Fibroblast of villous mesenchyme (primary cell): ENCODE measurements at regions not wholly inside any gene's neighbourhood (a gene's known extent, or its start where the extent isn't known, plus 50 kb on each side); places are given as distances from the start of the nearest gene placed in this dataset.
"Not testable (repeated sequence)": the region's sequence is repeated elsewhere in the genome, so short reads cannot be mapped to it uniquely, and the experiment has no call there.

Experiments used
- DNase-seq: peaks from one replicate; pipeline ENCODE4 v3.0.0-alpha.2; 2010; ENCODE audit warnings: low read depth
- H3K4me3 ChIP-seq: 2 replicates; pipeline ENCODE4 v1.5.1; 2011; ENCODE audit warnings: low read depth, mild to moderate bottlenecking, low read length
- TF ChIP-seq, protein P1 (sequence below): IDR thresholded peaks from 2 replicates; pipeline ENCODE4 v1.5.1; 2012; ENCODE audit warnings: low read depth, mild to moderate bottlenecking, low read length; ENCODE audit not compliant: insufficient read depth

DNA sequence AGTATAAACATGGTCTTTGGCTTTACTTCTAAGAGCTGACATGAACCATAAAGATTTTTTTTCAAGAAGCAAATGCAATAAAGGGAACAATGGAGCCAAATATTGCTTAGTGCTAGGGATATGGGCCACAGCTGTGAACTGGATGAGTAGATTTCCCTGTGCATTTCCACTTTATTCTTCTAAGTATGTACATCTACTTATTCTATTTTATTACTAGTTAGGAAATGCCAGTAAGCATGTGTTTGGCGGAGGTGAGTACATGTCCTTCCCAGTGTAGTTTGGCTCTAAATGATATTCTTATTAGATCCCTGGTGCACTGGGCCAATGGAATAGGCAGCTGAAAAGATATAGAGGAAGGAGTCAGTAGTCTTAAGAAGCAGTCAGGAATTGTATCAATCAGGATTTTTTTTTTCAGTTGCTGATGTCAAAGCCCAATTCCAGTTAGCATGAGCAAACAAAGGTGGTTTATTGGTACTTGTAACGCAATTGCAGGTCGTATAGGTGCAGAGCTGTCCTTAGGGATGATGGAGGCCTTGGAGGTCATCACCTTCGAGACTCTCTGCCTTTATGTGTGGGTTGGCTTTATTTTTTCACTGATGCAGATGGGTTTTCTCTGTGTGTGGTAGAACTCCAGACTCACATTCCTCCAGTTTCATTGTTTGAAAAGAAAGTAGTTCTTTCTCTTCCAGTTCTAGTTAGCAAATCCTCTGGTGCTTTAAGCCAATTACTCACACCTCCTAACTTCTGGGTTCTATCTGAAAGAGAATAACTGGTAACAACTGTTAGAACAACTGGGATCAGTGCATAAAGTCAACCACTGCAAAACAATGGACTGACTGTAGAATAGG, 139.0 kb upstream of the LRIG3 start:
- TF ChIP-seq, protein P1, sequence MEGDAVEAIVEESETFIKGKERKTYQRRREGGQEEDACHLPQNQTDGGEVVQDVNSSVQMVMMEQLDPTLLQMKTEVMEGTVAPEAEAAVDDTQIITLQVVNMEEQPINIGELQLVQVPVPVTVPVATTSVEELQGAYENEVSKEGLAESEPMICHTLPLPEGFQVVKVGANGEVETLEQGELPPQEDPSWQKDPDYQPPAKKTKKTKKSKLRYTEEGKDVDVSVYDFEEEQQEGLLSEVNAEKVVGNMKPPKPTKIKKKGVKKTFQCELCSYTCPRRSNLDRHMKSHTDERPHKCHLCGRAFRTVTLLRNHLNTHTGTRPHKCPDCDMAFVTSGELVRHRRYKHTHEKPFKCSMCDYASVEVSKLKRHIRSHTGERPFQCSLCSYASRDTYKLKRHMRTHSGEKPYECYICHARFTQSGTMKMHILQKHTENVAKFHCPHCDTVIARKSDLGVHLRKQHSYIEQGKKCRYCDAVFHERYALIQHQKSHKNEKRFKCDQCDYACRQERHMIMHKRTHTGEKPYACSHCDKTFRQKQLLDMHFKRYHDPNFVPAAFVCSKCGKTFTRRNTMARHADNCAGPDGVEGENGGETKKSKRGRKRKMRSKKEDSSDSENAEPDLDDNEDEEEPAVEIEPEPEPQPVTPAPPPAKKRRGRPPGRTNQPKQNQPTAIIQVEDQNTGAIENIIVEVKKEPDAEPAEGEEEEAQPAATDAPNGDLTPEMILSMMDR = no peak
- no peak for DNase-seq
- H3K4me3 ChIP-seq = no peak overlapping the region

DNA sequence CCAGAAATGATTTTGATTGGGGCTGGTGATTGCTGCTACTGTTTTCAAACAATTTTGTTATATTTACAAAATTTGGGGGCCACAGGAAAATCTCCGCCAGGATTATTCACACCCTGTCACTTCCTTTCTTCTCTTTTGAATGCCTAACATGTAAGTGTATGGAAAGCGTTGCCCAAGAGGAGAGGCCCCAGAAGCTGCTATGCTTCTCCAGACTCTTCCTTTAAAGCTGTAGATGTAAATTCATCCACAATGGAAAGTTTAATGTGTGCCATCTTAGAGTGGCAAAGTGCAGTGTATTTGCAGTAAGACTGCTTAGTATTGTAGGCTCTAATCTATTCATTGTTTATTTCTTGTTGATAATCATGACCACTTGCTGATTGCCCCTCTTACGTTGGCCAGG, 136.7 kb upstream of the LRIG3 start:
- no peak overlapping the region for H3K4me3 ChIP-seq
- TF ChIP-seq, protein P1 = no peak
- no peak for DNase-seq

DNA sequence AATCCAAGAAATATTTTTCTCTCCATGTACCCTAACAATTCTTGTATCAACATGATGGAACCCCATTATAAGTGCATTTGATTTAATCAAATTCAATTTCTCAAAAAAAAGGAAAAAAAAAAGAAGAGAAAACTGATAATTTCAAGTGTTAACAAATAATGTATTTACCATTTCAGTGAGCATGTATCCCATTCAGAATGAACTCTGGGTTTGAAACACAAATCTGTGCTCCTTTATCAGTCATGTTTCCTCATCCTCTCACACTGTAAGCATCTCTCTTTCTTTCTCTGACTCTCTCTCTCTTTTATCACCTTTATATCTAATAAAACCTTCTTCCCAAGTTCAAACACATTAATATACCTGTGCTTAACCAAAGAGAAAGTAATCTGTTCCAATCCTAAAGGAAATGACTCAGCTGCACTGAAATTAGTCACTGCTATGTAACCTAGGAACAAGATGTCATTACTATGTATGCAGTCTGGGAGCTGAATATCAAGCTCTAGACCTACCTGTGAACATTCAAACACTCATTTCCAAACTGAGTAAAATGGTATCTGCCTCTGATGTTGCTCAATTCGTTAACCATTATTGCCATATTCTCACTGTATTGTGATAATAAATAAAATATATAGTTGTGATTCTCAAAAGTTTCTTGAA, 135.0 kb upstream of the LRIG3 start:
- H3K4me3 ChIP-seq = no peak overlapping the region
- DNase-seq = peak; percentile 73
- TF ChIP-seq, protein P1 = no peak

DNA sequence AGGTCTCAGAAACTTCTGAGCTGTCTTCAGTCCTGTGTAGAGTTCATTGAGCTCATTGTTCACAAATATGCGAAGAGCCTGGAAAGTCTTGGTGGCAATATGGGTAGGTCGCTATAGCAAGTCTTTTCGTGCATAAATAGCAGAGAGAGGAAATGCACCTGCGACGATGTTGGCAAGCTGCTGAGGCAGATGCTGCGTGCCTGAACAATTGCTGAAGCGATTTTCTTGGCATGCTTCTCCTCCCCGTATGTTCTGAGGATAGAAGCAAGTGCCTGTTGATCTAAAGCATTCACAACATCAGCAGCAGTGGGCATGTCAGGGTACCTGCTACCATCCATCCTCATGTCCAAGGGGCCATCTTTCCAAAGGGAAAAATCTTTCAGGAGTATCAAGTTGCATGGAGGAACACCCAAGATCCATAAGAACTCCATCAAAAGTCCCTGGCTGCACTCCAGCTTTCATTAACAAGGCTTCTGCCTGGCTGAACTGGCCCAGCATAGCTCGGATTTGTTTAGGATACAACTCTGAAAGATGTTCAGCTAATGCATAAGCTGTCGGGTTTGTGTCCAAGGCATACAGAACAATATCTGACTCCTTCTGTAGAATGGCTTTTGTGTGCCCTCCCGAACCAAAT, 133.1 kb upstream of the LRIG3 start:
- not testable (repeated sequence) for H3K4me3 ChIP-seq, DNase-seq

DNA sequence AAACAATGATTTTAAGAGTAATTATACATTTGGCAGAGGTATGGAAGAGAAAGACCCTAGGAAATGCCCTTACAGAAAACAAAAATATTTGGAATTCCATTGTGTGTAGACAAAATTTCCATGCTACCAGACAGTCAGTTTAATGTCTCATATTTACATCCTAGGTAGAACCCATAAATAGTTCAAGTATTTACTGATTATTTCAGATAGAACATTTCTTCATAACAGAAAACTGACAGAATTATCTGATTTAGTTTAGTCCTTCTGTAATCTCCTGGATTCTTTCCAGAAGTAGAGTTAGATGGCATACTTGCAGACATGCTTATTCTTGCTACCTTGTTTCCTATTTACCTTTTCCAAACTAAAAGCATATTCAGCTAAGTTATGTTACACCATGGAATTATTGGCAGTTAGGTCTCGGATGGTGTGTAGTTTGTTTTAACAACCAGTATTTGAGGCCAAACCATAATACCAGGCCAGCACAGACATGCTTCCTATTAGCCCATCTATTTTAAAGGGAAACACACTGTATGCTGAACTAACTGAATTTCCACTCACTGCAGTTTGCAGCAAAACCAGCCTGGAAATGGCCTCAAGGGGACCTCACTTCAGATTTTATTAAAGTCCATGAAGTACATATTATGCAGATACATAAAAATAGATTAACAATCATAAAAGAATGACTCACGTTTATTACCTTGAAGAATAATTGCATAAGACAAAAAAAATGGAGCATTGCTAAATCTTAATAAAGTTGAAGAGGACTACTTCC, 126.6 kb upstream of the LRIG3 start:
- TF ChIP-seq, protein P1 = no peak
- no peak for DNase-seq
- no peak overlapping the region for H3K4me3 ChIP-seq

DNA sequence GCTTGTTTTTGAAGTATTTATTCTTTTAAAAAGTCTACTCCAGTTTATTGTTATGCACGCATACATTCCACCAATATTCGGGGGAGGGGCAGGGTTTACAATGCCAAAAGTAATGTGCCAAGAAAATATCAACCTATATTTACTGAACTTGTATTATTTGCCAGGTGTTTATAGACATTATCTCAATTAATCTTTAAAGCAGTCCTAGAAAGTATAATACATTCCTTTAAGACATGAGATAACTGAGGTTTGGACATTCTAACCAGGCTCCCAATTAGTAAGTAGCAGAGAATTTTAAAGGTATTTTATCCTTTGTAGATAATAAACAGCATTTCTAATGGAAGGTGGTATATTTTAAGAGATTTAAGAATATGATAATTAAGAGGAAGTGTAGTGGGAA, 124.5 kb upstream of the LRIG3 start:
- TF ChIP-seq, protein P1 = no peak
- DNase-seq = no peak
- no peak overlapping the region for H3K4me3 ChIP-seq
